A673 (cell line): ENCODE measurements at regions not wholly inside any gene's neighbourhood (a gene's known extent, or its start where the extent isn't known, plus 50 kb on each side); places are given as distances from the start of the nearest gene placed in this dataset.

Source experiments
- BruUV-seq: library from RNA; stranded (reverse); fragments of 400-500 nt; replicated peaks from 2 replicates; lab custom pipeline; 2021; lab: Mats Ljungman, UMichigan
- CTCF ChIA-PET: fragments of 300-600 bp; sonication (Branson Sonifier 250); formaldehyde crosslinking; loops from one replicate; lab custom pipeline; 2022; ENCODE audit warnings: antibody characterized with exemption; lab: Charles Lee
- POLR2A ChIA-PET: fragments of 300-600 bp; sonication (Branson Sonifier 250); formaldehyde crosslinking; loops from one replicate; lab custom pipeline; 2022; ENCODE audit warnings: antibody characterized with exemption; ENCODE audit not compliant: low non-redundant PET; lab: Charles Lee
- DNase-seq: peaks from one replicate; pipeline ENCODE4 v3.0.0-alpha.2; 2015; ENCODE audit warnings: low spot score
- H3K27ac ChIP-seq: fragments of 200-600 bp; sonication (generic); 2 replicates; pipeline ENCODE4 v1.5.1; 2016; ENCODE audit warnings: mixed run types, low read depth, mild to moderate bottlenecking, mixed read lengths, antibody characterized with exemption, low read length; ENCODE audit not compliant: poor library complexity, severe bottlenecking
- H3K27me3 ChIP-seq: fragments of 200-600 bp; sonication (generic); replicated peaks from 2 replicates; pipeline ENCODE4 v1.6.1; 2017; ENCODE audit warnings: mixed run types, low read depth, mild to moderate bottlenecking, mixed read lengths, antibody characterized with exemption, low read length; ENCODE audit not compliant: insufficient read depth, poor library complexity
- H3K36me3 ChIP-seq: fragments of 200-600 bp; sonication (generic); 2 replicates; pipeline ENCODE4 v1.6.1; 2016; ENCODE audit warnings: mixed run types, mild to moderate bottlenecking, mixed read lengths, antibody characterized with exemption, low read length; ENCODE audit not compliant: insufficient read depth, poor library complexity, severe bottlenecking
- H3K4me1 ChIP-seq: fragments of 200-600 bp; sonication (generic); 2 replicates; pipeline ENCODE4 v1.6.1; 2017; ENCODE audit warnings: mixed run types, mild to moderate bottlenecking, mixed read lengths, antibody characterized with exemption, low read length; ENCODE audit not compliant: insufficient read depth, poor library complexity, severe bottlenecking
- H3K4me3 ChIP-seq: fragments of 200-600 bp; sonication (generic); 2 replicates; pipeline ENCODE4 v1.5.1; 2016; ENCODE audit warnings: low read depth, mixed run types, mild to moderate bottlenecking, mixed read lengths, low read length; ENCODE audit not compliant: poor library complexity, severe bottlenecking
- H3K9me3 ChIP-seq: fragments of 200-600 bp; sonication (generic); 2 replicates; pipeline ENCODE4 v1.6.1; 2016; ENCODE audit warnings: mixed run types, low read depth, mild to moderate bottlenecking, mixed read lengths, antibody characterized with exemption, low read length; ENCODE audit not compliant: poor library complexity, severe bottlenecking
- EZH2 ChIP-seq: fragments of 200-600 bp; sonication (generic); IDR thresholded peaks from 2 replicates; pipeline ENCODE4 v1.6.1; 2017; ENCODE audit warnings: borderline replicate concordance, low read depth, mild to moderate bottlenecking, mixed read lengths, antibody characterized with exemption, low read length; ENCODE audit not compliant: poor library complexity, severe bottlenecking
- intact Hi-C: fragments of 100-400 bp; cut with micrococcal nuclease; formaldehyde crosslinking; loops from one replicate; pipeline ENCODE4 v1.10.0; 2022; ENCODE audit not compliant: unreplicated experiment
- TF ChIP-seq, protein P1 (sequence below): fragments of 300-800, 200-600 bp; sonication (generic); conservative IDR thresholded peaks from 2 replicates; pipeline ENCODE4 v1.5.1; 2017; ENCODE audit warnings: low read depth, mild to moderate bottlenecking, antibody characterized with exemption, low read length, moderate library complexity, mixed read lengths

DNA sequence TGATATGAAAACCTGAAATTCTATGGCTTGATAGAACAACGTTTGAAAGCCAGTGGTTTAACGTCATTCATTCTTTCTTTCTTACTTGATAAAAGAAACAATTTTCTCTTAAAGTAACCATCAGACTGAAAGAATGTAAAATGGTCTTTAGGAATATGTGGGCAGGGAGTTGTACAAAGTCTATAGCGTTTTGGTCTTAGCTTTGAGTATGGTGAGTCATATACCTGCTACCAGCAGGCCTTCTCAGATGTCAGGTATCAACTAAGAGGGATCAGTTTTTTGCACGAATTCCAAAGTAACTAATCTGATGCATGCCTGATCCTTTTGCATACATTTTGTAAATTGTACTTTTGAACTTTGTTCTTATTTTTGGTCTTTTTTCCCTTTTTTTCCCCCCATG, 101.5 kb upstream of the DSEL start:
- Histone ChIP-seq H3K9me3 (no peaks in the 10 kb centered on the region), H3K4me1 (no peaks in the 10 kb centered on the region), H3K27me3 (no peaks in the 10 kb centered on the region), H3K27ac (no peak overlapping the region), H3K4me3 (no peak overlapping the region), H3K36me3 (no peaks in the 10 kb centered on the region)
- intact Hi-C loops: no loop called here
- no peak for DNase-seq
- CTCF ChIA-PET: no interaction called here
- TF ChIP-seq EZH2: no peak
- TF ChIP-seq, protein P1, sequence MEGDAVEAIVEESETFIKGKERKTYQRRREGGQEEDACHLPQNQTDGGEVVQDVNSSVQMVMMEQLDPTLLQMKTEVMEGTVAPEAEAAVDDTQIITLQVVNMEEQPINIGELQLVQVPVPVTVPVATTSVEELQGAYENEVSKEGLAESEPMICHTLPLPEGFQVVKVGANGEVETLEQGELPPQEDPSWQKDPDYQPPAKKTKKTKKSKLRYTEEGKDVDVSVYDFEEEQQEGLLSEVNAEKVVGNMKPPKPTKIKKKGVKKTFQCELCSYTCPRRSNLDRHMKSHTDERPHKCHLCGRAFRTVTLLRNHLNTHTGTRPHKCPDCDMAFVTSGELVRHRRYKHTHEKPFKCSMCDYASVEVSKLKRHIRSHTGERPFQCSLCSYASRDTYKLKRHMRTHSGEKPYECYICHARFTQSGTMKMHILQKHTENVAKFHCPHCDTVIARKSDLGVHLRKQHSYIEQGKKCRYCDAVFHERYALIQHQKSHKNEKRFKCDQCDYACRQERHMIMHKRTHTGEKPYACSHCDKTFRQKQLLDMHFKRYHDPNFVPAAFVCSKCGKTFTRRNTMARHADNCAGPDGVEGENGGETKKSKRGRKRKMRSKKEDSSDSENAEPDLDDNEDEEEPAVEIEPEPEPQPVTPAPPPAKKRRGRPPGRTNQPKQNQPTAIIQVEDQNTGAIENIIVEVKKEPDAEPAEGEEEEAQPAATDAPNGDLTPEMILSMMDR: no peak
- POLR2A ChIA-PET: no interaction called here
- no TSS peak for BruUV-seq

DNA sequence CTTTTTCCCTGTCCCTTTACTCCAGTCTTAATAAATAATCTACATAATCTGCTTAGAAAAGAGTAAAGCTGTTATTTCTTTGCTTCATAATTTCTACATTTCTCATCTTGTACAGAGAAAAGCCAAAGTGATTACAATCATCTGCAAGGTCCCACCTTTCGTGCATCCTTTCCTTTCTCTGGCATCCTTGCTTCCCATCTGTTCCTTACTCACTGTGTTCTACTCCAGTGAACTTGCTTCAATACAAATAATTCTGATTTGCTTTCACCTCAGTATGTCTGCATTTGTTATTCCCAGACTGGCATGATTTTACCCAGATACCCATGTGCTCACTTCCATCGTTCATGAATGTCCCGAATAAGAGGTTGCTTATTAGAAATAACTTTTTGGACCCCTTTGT, 99.4 kb upstream of the DSEL start:
- Histone ChIP-seq H3K4me1 (no peaks in the 10 kb centered on the region), H3K36me3 (no peaks in the 10 kb centered on the region), H3K27ac (no peak overlapping the region), H3K9me3 (no peaks in the 10 kb centered on the region), H3K4me3 (no peak overlapping the region), H3K27me3 (no peaks in the 10 kb centered on the region)
- POLR2A ChIA-PET: no interaction called here
- TF ChIP-seq, protein P1: no peak
- no peak for TF ChIP-seq EZH2
- intact Hi-C loops: no loop called here
- no peak for DNase-seq
- CTCF ChIA-PET: no interaction called here
- no TSS peak for BruUV-seq

DNA sequence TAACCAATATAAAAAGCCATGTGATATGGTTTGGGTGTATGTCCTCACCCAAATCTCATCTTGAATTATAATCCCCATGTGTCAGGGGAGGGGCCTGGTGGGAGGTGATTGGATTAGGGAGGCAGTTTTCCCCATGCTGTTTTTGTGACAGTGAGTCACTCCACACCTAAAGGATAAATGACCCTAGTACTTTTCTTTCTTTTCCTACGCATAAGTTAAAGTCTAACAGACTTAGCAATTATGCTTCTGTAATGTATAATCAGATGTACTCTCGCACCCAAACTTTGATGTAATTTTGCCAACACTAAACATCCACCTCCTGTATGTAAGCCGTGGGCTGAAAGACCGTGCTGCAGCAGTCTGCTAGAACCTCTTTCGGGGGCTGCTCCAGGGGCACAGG, 97.2 kb upstream of the DSEL start:
- Histone ChIP-seq H3K27me3 (no peaks in the 10 kb centered on the region), H3K4me1 (no peaks in the 10 kb centered on the region), H3K27ac (no peak overlapping the region), H3K9me3 (no peaks in the 10 kb centered on the region), H3K36me3 (no peaks in the 10 kb centered on the region), H3K4me3 (no peak overlapping the region)
- intact Hi-C loops: no loop called here
- CTCF ChIA-PET: no interaction called here
- no peak for TF ChIP-seq EZH2
- TF ChIP-seq, protein P1: no peak
- no TSS peak for BruUV-seq
- POLR2A ChIA-PET: no interaction called here
- no peak for DNase-seq
